ENCODE measurements at regions not wholly inside any gene's neighbourhood (a gene's known extent, or its start where the extent isn't known, plus 50 kb on each side); places are given as distances from the start of the nearest gene placed in this dataset.

DNA sequence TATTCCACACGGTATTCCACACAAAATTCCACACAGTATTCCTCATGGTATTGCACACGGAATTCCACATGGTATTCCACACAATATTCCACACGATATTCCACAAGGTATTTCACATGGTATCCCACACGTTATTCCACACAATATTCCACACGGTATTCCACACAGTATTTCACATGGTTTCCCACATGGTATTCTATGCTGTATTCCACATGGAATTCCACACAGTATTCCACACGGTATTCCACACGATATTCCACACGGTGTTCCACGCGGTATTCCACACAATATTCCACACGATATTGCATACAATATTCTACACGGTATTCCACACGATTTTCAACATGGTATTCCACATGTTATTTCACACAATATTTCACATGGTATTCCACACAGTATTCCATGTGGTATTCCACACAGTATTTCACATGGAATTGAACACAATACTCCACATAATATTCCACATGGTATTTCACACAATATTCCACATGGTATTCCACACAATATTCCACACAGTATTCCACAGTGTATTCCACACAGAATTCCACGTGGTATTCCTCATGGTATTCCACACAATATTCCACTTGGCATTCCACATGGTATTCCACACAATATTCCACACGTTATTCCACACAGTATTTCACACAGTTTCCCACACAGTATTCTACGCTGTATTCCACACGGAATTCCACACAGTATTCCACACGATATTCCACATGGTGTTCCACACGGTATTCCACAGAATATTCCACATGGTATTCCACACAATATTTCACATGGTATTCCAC lies 136.0 kb upstream of the CHST15 start:
- DNase-seq (ENCODE audit: low read depth, low spot score): no peak
- ChIA-PET POLR2A (no interaction called here), CTCF (no interaction called here)
- H3K4me3 ChIP-seq (ENCODE audit: low read depth, low read length): no peak overlapping the region
- TF ChIP-seq, protein P1, sequence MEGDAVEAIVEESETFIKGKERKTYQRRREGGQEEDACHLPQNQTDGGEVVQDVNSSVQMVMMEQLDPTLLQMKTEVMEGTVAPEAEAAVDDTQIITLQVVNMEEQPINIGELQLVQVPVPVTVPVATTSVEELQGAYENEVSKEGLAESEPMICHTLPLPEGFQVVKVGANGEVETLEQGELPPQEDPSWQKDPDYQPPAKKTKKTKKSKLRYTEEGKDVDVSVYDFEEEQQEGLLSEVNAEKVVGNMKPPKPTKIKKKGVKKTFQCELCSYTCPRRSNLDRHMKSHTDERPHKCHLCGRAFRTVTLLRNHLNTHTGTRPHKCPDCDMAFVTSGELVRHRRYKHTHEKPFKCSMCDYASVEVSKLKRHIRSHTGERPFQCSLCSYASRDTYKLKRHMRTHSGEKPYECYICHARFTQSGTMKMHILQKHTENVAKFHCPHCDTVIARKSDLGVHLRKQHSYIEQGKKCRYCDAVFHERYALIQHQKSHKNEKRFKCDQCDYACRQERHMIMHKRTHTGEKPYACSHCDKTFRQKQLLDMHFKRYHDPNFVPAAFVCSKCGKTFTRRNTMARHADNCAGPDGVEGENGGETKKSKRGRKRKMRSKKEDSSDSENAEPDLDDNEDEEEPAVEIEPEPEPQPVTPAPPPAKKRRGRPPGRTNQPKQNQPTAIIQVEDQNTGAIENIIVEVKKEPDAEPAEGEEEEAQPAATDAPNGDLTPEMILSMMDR (IDR thresholded peaks at IDR 0.05; ENCODE audit: insufficient read depth, low read length, missing control alignments): no peak

GRCh38 chr10:124228471-124228870 lies 135.1 kb upstream of the CHST15 start:
- CTCF ChIA-PET: no interaction called here
- POLR2A ChIA-PET: no interaction called here
- no peak for DNase-seq (ENCODE audit: low read depth, low spot score)
- TF ChIP-seq, protein P1 (IDR thresholded peaks at IDR 0.05; ENCODE audit: insufficient read depth, low read length, missing control alignments): no peak
- H3K4me3 ChIP-seq (ENCODE audit: low read depth, low read length): no peak overlapping the region

DNA sequence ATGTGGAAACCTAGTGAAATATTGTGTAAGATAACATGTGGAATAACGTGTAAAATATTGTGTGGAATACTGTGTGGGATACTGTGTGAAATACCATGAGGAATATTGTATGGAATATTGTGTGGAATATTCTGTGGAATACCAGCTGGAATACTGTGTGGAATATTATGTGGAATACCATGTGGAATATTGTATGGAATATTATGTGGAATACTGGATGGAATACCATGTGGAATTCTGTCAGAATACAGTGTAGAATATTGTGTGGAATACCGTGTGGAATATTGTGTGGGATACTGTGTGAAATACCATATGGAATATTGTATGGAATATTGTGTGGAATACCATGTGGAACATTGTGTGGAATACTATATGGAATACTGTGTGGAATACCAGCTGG lies 134.6 kb upstream of the CHST15 start:
- ChIA-PET POLR2A (no interaction called here), CTCF (no interaction called here)
- TF ChIP-seq, protein P1 (IDR thresholded peaks at IDR 0.05; ENCODE audit: insufficient read depth, low read length, missing control alignments): no peak
- no peak overlapping the region for H3K4me3 ChIP-seq (ENCODE audit: low read depth, low read length)
- no peak for DNase-seq (ENCODE audit: low read depth, low spot score)

DNA sequence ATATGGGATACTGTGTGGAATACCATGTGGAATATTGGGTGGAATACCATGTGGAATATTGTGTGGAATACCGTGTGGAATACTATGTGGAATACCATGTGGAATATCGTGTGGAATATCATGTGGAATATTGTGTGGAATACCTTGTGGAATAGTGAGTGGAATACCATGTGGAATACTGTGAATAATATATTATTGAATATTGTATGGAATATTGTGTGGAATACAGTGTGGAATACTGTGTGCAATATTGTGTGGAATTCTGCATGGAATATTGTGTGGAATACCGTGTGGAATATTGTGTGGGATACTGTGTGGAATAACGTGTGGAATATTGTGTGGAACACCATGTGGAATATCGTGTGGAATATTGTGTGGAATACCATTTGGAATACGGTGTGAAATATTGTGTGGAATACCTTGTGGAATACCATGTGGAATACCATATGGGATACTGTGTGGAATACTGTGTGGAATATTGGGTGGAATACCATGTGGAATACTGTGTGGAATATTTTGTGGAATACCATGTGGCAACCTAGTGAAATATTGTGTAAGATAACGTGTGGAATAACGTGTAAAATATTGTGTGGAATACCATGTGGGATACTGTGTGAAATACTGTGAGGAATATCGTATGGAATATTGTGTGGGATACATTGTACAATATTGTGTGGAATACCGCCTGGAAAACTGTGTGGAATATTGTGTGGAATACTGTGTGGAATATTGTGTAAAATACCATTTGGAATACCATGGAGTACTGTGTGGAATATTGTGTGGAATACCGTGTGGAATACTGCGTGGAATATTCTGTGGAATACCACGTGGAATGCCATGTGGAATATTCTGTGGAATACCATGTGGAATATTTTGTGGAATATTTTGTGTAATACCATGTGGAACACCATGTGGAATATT lies 133.9 kb upstream of the CHST15 start:
- POLR2A ChIA-PET: no interaction called here
- TF ChIP-seq, protein P1 (IDR thresholded peaks at IDR 0.05; ENCODE audit: insufficient read depth, low read length, missing control alignments): no peak

DNA sequence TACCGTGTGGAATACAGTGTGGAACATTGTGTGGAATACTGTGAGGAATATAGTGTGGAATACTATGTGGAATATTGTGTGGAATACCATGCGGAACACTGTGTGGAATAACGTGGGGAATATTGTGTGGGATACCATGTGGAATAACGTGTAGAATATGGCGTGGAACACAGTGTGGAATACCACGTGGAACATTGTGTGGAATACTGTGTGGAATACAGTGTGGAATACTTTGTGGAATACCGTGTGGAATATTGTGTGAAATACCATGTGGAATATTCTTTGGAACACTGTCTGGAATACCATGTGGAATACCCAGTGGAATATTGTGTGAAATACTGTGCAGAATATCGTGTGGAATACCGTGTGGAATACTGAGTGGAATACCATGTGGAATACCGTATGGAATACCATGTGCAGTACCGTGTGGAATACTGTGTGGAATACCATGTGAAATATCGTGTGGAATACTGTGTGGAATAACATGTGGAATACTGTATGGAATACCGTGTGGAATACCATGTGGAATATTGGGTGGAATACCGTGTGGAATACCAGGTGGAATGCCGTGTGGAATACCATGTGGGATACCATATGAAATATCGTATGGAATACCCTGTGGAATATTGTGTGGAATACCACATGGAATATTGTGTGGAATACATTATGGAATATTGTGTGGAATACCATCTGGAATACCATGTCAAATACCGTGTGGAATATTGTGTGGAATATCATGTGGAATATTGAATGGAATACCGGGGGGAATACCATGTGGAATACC lies 133.1 kb upstream of the CHST15 start:
- TF ChIP-seq, protein P1 (IDR thresholded peaks at IDR 0.05; ENCODE audit: insufficient read depth, low read length, missing control alignments): no peak
- ChIA-PET POLR2A (no interaction called here), CTCF (no interaction called here)
- DNase-seq (ENCODE audit: low read depth, low spot score): no peak
- no peak overlapping the region for H3K4me3 ChIP-seq (ENCODE audit: low read depth, low read length)

More for the DNA sequence above, 133.9 kb upstream of the CHST15 start:
- H3K4me3 ChIP-seq (ENCODE audit: low read depth, low read length): no peak overlapping the region
- CTCF ChIA-PET: no interaction called here
- no peak for DNase-seq (ENCODE audit: low read depth, low spot score)

All from AG04449 (cell line).